CD4-positive, CD25-positive, alpha-beta regulatory T cell (primary cell): ENCODE measurements at regions not wholly inside any gene's neighbourhood (a gene's known extent, or its start where the extent isn't known, plus 50 kb on each side); places are given as distances from the start of the nearest gene placed in this dataset.

ENCODE experiments used
- ATAC-seq, 2 donors: fragments of 150-1000 bp; cut with Tn5 transposase; one replicate each; pipeline ENCODE4 v1.10.0; 2021; ENCODE audit warnings: low read depth in 2 of 2, moderate number of reproducible peaks in 2 of 2, moderate library complexity in 1 of 2
- DNase-seq, 3 donors: peaks; one replicate each; pipeline versions ENCODE4 v3.0.0 to v3.0.0-alpha.2; 2012 to 2022; ENCODE audit warnings: mixed read lengths in 1 of 3
- H3K27ac ChIP-seq: one replicate; pipeline ENCODE4 v1.7.0; 2013; ENCODE audit warnings: mild to moderate bottlenecking, low read length; ENCODE audit not compliant: insufficient read depth, poor library complexity, severe bottlenecking
- H3K27me3 ChIP-seq: one replicate; pipeline ENCODE4 v1.7.0; 2013; ENCODE audit warnings: low read length; ENCODE audit not compliant: control insufficient read depth, insufficient read depth
- H3K36me3 ChIP-seq: one replicate; pipeline ENCODE4 v1.7.0; 2013; ENCODE audit warnings: mild to moderate bottlenecking, low read length, moderate library complexity; ENCODE audit not compliant: control insufficient read depth, insufficient read depth
- H3K4me1 ChIP-seq: 2 replicates; pipeline ENCODE4 v1.7.0; 2013; ENCODE audit warnings: mild to moderate bottlenecking, low read length; ENCODE audit not compliant: insufficient read depth, control insufficient read depth, poor library complexity, severe bottlenecking
- H3K4me3 ChIP-seq: one replicate; pipeline ENCODE4 v1.7.0; 2013; ENCODE audit warnings: low read depth, mild to moderate bottlenecking, low read length, moderate library complexity
- H3K9me3 ChIP-seq, 2 experiments: 1 replicate in 1 of 2; 2 replicates in 1 of 2; pipeline ENCODE4 v1.7.0; 2013; ENCODE audit warnings: low read length in 2 of 2, mild to moderate bottlenecking in 1 of 2, moderate library complexity in 1 of 2; ENCODE audit not compliant: control insufficient read depth in 2 of 2
- H3K27ac Mint-ChIP-seq, 3 donors: one replicate each; pipeline ENCODE4 v1.8.0; 2020 to 2022; ENCODE audit warnings: mild to moderate bottlenecking in 3 of 3, mixed read lengths in 3 of 3, moderate library complexity in 2 of 3
- H3K27me3 Mint-ChIP-seq: one replicate; pipeline ENCODE4 v1.8.0; 2022; ENCODE audit warnings: mild to moderate bottlenecking, mixed read lengths
- H3K36me3 Mint-ChIP-seq: one replicate; pipeline ENCODE4 v1.8.0; 2020; ENCODE audit warnings: mixed read lengths
- H3K4me1 Mint-ChIP-seq, 4 donors: one replicate each; pipeline ENCODE4 v1.8.0; 2020 to 2022; ENCODE audit warnings: mixed read lengths in 4 of 4, mild to moderate bottlenecking in 1 of 4
- H3K4me3 Mint-ChIP-seq, 4 donors: one replicate each; pipeline ENCODE4 v1.8.0; 2020 to 2022; ENCODE audit warnings: mild to moderate bottlenecking in 4 of 4, mixed read lengths in 4 of 4, moderate library complexity in 3 of 4
- H3K9me3 Mint-ChIP-seq, 7 donors: one replicate each; pipeline ENCODE4 v1.8.0; 2020 to 2022; ENCODE audit warnings: mixed read lengths in 7 of 7, mild to moderate bottlenecking in 3 of 7, moderate library complexity in 2 of 7

- peaks cover 0 to 12% (median 4%) of the 10 kb centered on the region in 7 donors for H3K9me3 Mint-ChIP-seq
- Histone ChIP-seq H3K4me3 (no peak overlapping the region), H3K9me3 (no peaks in the 10 kb centered on the region), H3K4me1 (no peaks in the 10 kb centered on the region), H3K36me3 (no peaks in the 10 kb centered on the region), H3K27me3 (no peaks in the 10 kb centered on the region), H3K27ac (no peak overlapping the region)
- no peaks in the 10 kb centered on the region for H3K4me1 Mint-ChIP-seq
- no peak for DNase-seq
- H3K36me3 Mint-ChIP-seq: no peaks in the 10 kb centered on the region
- H3K27me3 Mint-ChIP-seq: no peaks in the 10 kb centered on the region
- H3K4me3 Mint-ChIP-seq: no peak overlapping the region
- H3K27ac Mint-ChIP-seq: no peak overlapping the region
- no peak for ATAC-seq
Measured at GRCh38 chr1:217196616-217197015, 434.3 kb downstream of the GPATCH2 start.

DNA sequence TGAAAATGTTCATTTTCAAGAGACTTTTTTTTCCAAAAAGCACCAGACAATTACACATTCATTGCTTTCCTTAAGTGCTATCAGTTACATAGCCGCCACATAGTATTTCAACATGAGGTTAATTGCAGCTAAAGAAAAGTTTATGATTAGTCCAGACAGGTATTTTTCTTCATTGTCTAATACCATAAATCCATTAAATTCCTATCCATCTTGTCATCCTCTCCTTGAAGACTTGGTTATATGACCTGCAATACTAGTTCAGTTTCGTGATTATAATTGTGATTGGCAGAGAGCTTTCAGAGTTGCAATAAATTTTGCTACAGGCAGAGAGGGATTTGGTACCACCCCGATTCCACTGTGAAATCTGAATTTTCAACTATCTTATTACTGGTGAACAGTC is 437.7 kb downstream of the GPATCH2 start:
- no peaks in the 10 kb centered on the region for H3K27me3 Mint-ChIP-seq
- H3K36me3 Mint-ChIP-seq: no peaks in the 10 kb centered on the region
- no peak overlapping the region for H3K4me3 ChIP-seq
- no peaks in the 10 kb centered on the region for H3K9me3 ChIP-seq
- no peak for DNase-seq
- peaks cover 0 to 18% (median 2%) of the 10 kb centered on the region in 7 donors for H3K9me3 Mint-ChIP-seq
- no peak overlapping the region for H3K27ac ChIP-seq
- no peaks in the 10 kb centered on the region for H3K36me3 ChIP-seq
- no peaks in the 10 kb centered on the region for H3K27me3 ChIP-seq
- H3K4me1 ChIP-seq: no peaks in the 10 kb centered on the region
- H3K27ac Mint-ChIP-seq: no peak overlapping the region
- ATAC-seq: no peak
- H3K4me3 Mint-ChIP-seq: no peak overlapping the region
- H3K4me1 Mint-ChIP-seq: no peaks in the 10 kb centered on the region

- Mint-ChIP-seq H3K9me3 (peaks cover 0 to 30% (median 2%) of the 10 kb centered on the region in 7 donors), H3K4me3 (no peak overlapping the region), H3K36me3 (no peaks in the 10 kb centered on the region), H3K27me3 (no peaks in the 10 kb centered on the region), H3K27ac (no peak overlapping the region), H3K4me1 (no peaks in the 10 kb centered on the region)
- no peak for ATAC-seq
- H3K36me3 ChIP-seq: no peaks in the 10 kb centered on the region
- DNase-seq: no peak
- H3K27me3 ChIP-seq: no peaks in the 10 kb centered on the region
- no peaks in the 10 kb centered on the region for H3K9me3 ChIP-seq
- H3K4me1 ChIP-seq: no peaks in the 10 kb centered on the region
- H3K27ac ChIP-seq: no peak overlapping the region
- no peak overlapping the region for H3K4me3 ChIP-seq
Measured at GRCh38 chr1:217191441-217191840, 439.4 kb downstream of the GPATCH2 start.

DNA sequence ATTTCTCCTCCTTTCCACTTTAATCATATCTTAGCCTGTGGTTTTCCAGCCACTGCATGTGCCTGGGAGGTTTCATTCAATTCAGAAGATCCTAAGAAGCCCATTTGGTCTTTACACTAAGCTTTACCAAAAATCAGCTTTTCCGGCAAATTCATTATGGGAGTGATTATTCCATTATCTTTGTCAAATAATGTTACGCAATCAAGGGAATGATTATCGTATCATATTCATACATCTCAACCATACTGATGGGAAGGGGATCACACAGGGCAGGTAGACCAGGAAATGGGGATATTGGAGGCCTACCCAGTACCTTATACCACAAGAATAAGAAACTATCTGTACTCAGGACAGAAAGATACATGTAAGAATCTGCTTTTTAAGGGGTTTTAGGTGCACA is 440.5 kb downstream of the GPATCH2 start:
- Histone ChIP-seq H3K27ac (no peak overlapping the region), H3K9me3 (no peaks in the 10 kb centered on the region), H3K36me3 (no peaks in the 10 kb centered on the region), H3K4me3 (no peak overlapping the region), H3K4me1 (no peaks in the 10 kb centered on the region), H3K27me3 (no peaks in the 10 kb centered on the region)
- ATAC-seq (no peak), DNase-seq (no peak)
- no peak overlapping the region for H3K27ac Mint-ChIP-seq
- no peaks in the 10 kb centered on the region for H3K36me3 Mint-ChIP-seq
- no peak overlapping the region for H3K4me3 Mint-ChIP-seq
- peaks cover 0 to 30% (median 0%) of the 10 kb centered on the region in 7 donors for H3K9me3 Mint-ChIP-seq
- no peaks in the 10 kb centered on the region for H3K27me3 Mint-ChIP-seq
- no peaks in the 10 kb centered on the region for H3K4me1 Mint-ChIP-seq

DNA sequence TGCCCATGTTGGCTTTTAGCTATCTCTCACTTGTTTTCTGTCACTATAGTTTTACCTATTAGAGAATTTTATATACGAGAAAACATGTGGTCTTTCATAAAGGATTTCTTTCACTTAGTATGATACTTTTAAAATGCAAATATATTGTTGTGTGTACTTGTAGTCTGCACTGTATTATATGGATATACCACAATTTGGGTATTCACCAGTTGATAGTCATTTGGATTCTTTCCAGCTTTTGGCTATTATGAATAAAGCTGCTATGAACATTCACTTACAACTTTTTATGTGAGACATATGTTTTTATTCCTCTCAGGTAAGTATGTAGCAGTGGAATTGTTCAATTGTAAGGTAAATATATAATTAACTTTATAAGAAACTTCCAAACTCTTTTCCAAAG is 441.5 kb downstream of the GPATCH2 start:
- no peaks in the 10 kb centered on the region for H3K9me3 ChIP-seq
- H3K27me3 ChIP-seq: no peaks in the 10 kb centered on the region
- H3K4me3 ChIP-seq: no peak overlapping the region
- no peak for DNase-seq
- no peaks in the 10 kb centered on the region for H3K36me3 ChIP-seq
- Mint-ChIP-seq H3K36me3 (no peaks in the 10 kb centered on the region), H3K4me3 (no peak overlapping the region), H3K27ac (no peak overlapping the region), H3K4me1 (no peaks in the 10 kb centered on the region), H3K27me3 (no peaks in the 10 kb centered on the region), H3K9me3 (peaks cover 0 to 30% (median 0%) of the 10 kb centered on the region in 7 donors)
- H3K4me1 ChIP-seq: no peaks in the 10 kb centered on the region
- no peak overlapping the region for H3K27ac ChIP-seq
- ATAC-seq: no peak

- H3K36me3 ChIP-seq: no peaks in the 10 kb centered on the region
- Mint-ChIP-seq H3K27ac (no peak overlapping the region), H3K9me3 (peaks cover 0 to 28% (median 2%) of the 10 kb centered on the region in 7 donors), H3K36me3 (no peaks in the 10 kb centered on the region), H3K27me3 (no peaks in the 10 kb centered on the region), H3K4me3 (no peak overlapping the region), H3K4me1 (no peaks in the 10 kb centered on the region)
- H3K9me3 ChIP-seq: no peaks in the 10 kb centered on the region
- H3K27me3 ChIP-seq: no peaks in the 10 kb centered on the region
- H3K27ac ChIP-seq: no peak overlapping the region
- no peak overlapping the region for H3K4me3 ChIP-seq
- ATAC-seq (no peak), DNase-seq (no peak)
- H3K4me1 ChIP-seq: no peaks in the 10 kb centered on the region
Measured at GRCh38 chr1:217188280-217189237, 442.3 kb downstream of the GPATCH2 start.

DNA sequence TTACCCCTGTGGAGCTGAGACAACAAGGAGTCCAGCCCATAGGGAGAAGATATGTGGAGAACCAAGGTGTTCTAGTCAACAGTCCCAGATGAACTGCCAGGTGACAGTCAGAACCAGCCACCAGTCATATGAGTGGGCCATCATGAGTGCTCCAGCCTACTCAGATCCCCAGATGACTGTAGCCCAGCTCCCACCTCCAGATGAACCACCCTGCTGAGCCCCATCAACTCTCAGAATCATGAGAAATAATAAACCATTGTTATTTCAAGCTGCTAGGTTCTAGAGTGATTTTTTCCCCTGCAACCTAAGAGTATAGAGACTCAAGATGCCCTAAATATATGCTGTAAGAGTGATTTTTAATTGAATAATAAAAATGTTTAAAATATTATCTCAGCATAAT is 444.2 kb downstream of the GPATCH2 start:
- H3K4me3 Mint-ChIP-seq: no peak overlapping the region

GRCh38 chr1:217184854-217185253 is 446.0 kb downstream of the GPATCH2 start:
- Mint-ChIP-seq H3K9me3 (peaks cover 0 to 18% (median 4%) of the 10 kb centered on the region in 7 donors), H3K27me3 (no peaks in the 10 kb centered on the region), H3K36me3 (no peaks in the 10 kb centered on the region), H3K27ac (no peak overlapping the region), H3K4me3 (no peak overlapping the region), H3K4me1 (no peaks in the 10 kb centered on the region)
- Histone ChIP-seq H3K4me3 (no peak overlapping the region), H3K27me3 (no peaks in the 10 kb centered on the region), H3K27ac (no peak overlapping the region), H3K4me1 (no peaks in the 10 kb centered on the region), H3K36me3 (no peaks in the 10 kb centered on the region), H3K9me3 (no peaks in the 10 kb centered on the region)
- no peak for DNase-seq
- no peak for ATAC-seq

More for the DNA sequence above, 444.2 kb downstream of the GPATCH2 start:
- H3K4me1 ChIP-seq: no peaks in the 10 kb centered on the region
- Mint-ChIP-seq H3K4me1 (no peaks in the 10 kb centered on the region), H3K27me3 (no peaks in the 10 kb centered on the region), H3K36me3 (no peaks in the 10 kb centered on the region), H3K9me3 (peaks cover 0 to 28% (median 4%) of the 10 kb centered on the region in 7 donors), H3K27ac (no peak overlapping the region)
- no peaks in the 10 kb centered on the region for H3K9me3 ChIP-seq
- H3K27ac ChIP-seq: no peak overlapping the region
- no peak overlapping the region for H3K4me3 ChIP-seq
- no peaks in the 10 kb centered on the region for H3K36me3 ChIP-seq
- no peak for DNase-seq
- H3K27me3 ChIP-seq: no peaks in the 10 kb centered on the region
- ATAC-seq: no peak
